ENCODE measurements at regions not wholly inside any gene's neighbourhood (a gene's known extent, or its start where the extent isn't known, plus 50 kb on each side); places are given as distances from the start of the nearest gene placed in this dataset.

GRCh38 chr3:3629911-3630310, 169.3 kb upstream of the LRRN1 start:
- H3K9ac ChIP-seq (replicated peaks in 1 of 4; ENCODE audit: extremely low read depth in 1 of 4, low read depth in 3 of 4, low read length in 3 of 4), result no peak overlapping the region
- no peak overlapping the region for H2AK5ac ChIP-seq (ENCODE audit: low read depth, low read length)
- H2AFZ ChIP-seq (ENCODE audit: low read length), result no peak overlapping the region
- ChIA-PET CTCF (ENCODE audit: partially characterized antibody) (interaction anchor here (0.6 to 1.2 kb wide), 2 partner anchors 426 to 651 kb away, joined by 3 read pairs; no protein-coding TSS in a partner anchor), POLR2A (ENCODE audit: partially characterized antibody) (no interaction called here)
- H2BK15ac ChIP-seq (ENCODE audit: low read length), result no peak overlapping the region
- no peak overlapping the region for H2BK12ac ChIP-seq (ENCODE audit: low read depth, low read length)
- H3K23ac ChIP-seq (ENCODE audit: insufficient read length), result no peak overlapping the region
- no peaks in the 10 kb centered on the region for H3K79me2 ChIP-seq (ENCODE audit: control insufficient read depth in 1 of 2, insufficient read depth in 2 of 2, low read length in 2 of 2)
- FAIRE-seq (no peak), DNase-seq (ENCODE audit: low read depth in 1 of 2, low spot score in 2 of 2) (no peak)
- H4K5ac ChIP-seq (ENCODE audit: insufficient read length, low read depth, low read length), result no peak overlapping the region
- no peaks in the 10 kb centered on the region for H3K4me1 ChIP-seq (replicated peaks in 1 of 4; ENCODE audit: control insufficient read depth in 3 of 4, insufficient read depth in 4 of 4, low read length in 3 of 4)
- H2BK120ac ChIP-seq (replicated peaks; ENCODE audit: low read depth, low read length), result no peak overlapping the region
- no peak overlapping the region for H2BK20ac ChIP-seq (ENCODE audit: low read length)
- no peak overlapping the region for H3K4me3 ChIP-seq (ENCODE audit: extremely low read depth in 1 of 4, insufficient read depth in 2 of 4, low read depth in 3 of 4, low read length in 4 of 4)
- H3K56ac ChIP-seq (replicated peaks; ENCODE audit: insufficient read length, low read depth, low read length), result no peak overlapping the region
- H4K8ac ChIP-seq (ENCODE audit: extremely low read depth, insufficient read depth, low read length), result no peak overlapping the region
- H3K4me2 ChIP-seq (ENCODE audit: insufficient read depth in 1 of 2, low read depth in 2 of 2, low read length in 2 of 2), result no peak overlapping the region
- no peaks in the 10 kb centered on the region for H3K9me3 ChIP-seq (ENCODE audit: insufficient read depth in 2 of 2, low read depth in 1 of 2, low read length in 1 of 2)
- H3K36me3 ChIP-seq (ENCODE audit: control insufficient read depth in 2 of 4, insufficient read depth in 4 of 4, low read length in 3 of 4), result no peaks in the 10 kb centered on the region
- no peak overlapping the region for H3K14ac ChIP-seq (ENCODE audit: insufficient read length)
- no peak overlapping the region for H4K91ac ChIP-seq (replicated peaks; ENCODE audit: insufficient read length, low read length)
- H3K27ac ChIP-seq (ENCODE audit: low read depth, low read length), result no peak overlapping the region
- no peak overlapping the region for H3K18ac ChIP-seq (ENCODE audit: extremely low read depth, low read length)
- no peak overlapping the region for H2BK5ac ChIP-seq (ENCODE audit: low read depth, low read length)
- H4K20me1 ChIP-seq (replicated peaks in 1 of 2; ENCODE audit: control insufficient read depth in 1 of 2, insufficient read depth in 2 of 2, low read length in 2 of 2), result peaks cover 0 to 2% of the 10 kb centered on the region in 2 experiments
- H3K79me1 ChIP-seq (ENCODE audit: low read depth, low read length), result no peaks in the 10 kb centered on the region
- H3K27me3 ChIP-seq (replicated peaks in 1 of 4; ENCODE audit: control insufficient read depth in 3 of 4, extremely low read depth in 1 of 4, insufficient read depth in 3 of 4, low read length in 3 of 4), result no peaks in the 10 kb centered on the region
- no peak overlapping the region for H3K4ac ChIP-seq (replicated peaks; ENCODE audit: insufficient read length, low read depth, low read length)
- H3K23me2 ChIP-seq (ENCODE audit: low read depth, low read length), result no peaks in the 10 kb centered on the region
- TF ChIP-seq RBBP5 (IDR thresholded peaks at IDR 0.05; ENCODE audit: borderline replicate concordance, low read depth, low read length) (no peak), RXRA (IDR thresholded peaks at IDR 0.05; ENCODE audit: insufficient read depth, low read depth, low read length) (no peak), E2F6 (IDR thresholded peaks at IDR 0.05) (no peak), CBX8 (IDR thresholded peaks at IDR 0.05; ENCODE audit: borderline replicate concordance, low read depth, low read length) (no peak), GTF2F1 (IDR thresholded peaks at IDR 0.05; ENCODE audit: borderline replicate concordance, low read depth, low read length) (no peak), SAP30 (IDR thresholded peaks at IDR 0.05; ENCODE audit: insufficient read depth, insufficient replicate concordance, low read length) (no peak), HDAC2 (IDR thresholded peaks at IDR 0.05; ENCODE audit: borderline replicate concordance in 1 of 2, low read depth in 2 of 2, low read length in 2 of 2) (no peak), ATF3 (IDR thresholded peaks at IDR 0.05; ENCODE audit: insufficient read depth, low read depth, low read length) (no peak), SIRT6 (IDR thresholded peaks at IDR 0.05; ENCODE audit: low read length) (no peak), ZNF274 (IDR thresholded peaks at IDR 0.05; ENCODE audit: borderline replicate concordance, extremely low read depth, low read length) (no peak), ASH2L (IDR thresholded peaks at IDR 0.05; ENCODE audit: low read length) (no peak), JUND (IDR thresholded peaks at IDR 0.05; ENCODE audit: low read length) (no peak), TCF12 (IDR thresholded peaks at IDR 0.05; ENCODE audit: low read depth, low read length) (no peak), KDM4A (IDR thresholded peaks at IDR 0.05; ENCODE audit: low read depth, low read length, severe bottlenecking) (no peak), MAFK (IDR thresholded peaks at IDR 0.05; ENCODE audit: low read depth, low read length) (no peak)

Measured in H1 (cell line).